ENCODE measurements at regions not wholly inside any gene's neighbourhood (a gene's known extent, or its start where the extent isn't known, plus 50 kb on each side); places are given as distances from the start of the nearest gene placed in this dataset.

DNA sequence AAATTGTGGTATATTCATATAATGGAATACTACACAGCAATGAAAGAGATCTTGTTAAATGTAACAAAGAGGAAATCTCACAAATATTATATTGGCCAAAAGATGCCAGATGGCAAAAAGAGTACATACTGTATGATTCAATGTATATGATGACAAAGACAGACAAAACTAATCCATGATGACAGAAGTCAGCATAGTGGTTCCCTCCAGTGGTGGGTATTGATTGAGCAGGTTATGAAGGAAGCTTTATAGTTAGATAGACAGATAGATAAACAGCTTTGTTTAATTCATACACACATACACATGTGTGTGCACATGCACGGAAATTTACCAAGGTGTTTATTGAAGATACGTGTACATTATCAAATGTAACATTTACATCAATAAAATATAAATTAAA, 74.4 kb upstream of the SMIM36 start:
- H3K9me3 Mint-ChIP-seq (ENCODE audit: unreplicated experiment) = no peaks in the 10 kb centered on the region
- ChIA-PET POLR2A (no interaction called here), CTCF (no interaction called here)
- H3K27ac Mint-ChIP-seq (ENCODE audit: low read depth, unreplicated experiment) = no peak overlapping the region
- no peak for DNase-seq (ENCODE audit: unreplicated experiment)
- no peaks in the 10 kb centered on the region for H3K36me3 Mint-ChIP-seq (ENCODE audit: insufficient read depth, unreplicated experiment)
- intact Hi-C loops (cut with micrococcal nuclease) = loop anchor here (1.0 to 5.0 kb wide), 3 partner anchors 38 to 187 kb away; no protein-coding TSS in a partner anchor
- no TSS peak for BruUV-seq (replicated peaks)
- TF ChIP-seq, protein P1, sequence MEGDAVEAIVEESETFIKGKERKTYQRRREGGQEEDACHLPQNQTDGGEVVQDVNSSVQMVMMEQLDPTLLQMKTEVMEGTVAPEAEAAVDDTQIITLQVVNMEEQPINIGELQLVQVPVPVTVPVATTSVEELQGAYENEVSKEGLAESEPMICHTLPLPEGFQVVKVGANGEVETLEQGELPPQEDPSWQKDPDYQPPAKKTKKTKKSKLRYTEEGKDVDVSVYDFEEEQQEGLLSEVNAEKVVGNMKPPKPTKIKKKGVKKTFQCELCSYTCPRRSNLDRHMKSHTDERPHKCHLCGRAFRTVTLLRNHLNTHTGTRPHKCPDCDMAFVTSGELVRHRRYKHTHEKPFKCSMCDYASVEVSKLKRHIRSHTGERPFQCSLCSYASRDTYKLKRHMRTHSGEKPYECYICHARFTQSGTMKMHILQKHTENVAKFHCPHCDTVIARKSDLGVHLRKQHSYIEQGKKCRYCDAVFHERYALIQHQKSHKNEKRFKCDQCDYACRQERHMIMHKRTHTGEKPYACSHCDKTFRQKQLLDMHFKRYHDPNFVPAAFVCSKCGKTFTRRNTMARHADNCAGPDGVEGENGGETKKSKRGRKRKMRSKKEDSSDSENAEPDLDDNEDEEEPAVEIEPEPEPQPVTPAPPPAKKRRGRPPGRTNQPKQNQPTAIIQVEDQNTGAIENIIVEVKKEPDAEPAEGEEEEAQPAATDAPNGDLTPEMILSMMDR (IDR thresholded peaks at IDR 0.05; ENCODE audit: unreplicated experiment) = peak; percentile 16
- H3K4me1 Mint-ChIP-seq (ENCODE audit: insufficient read depth, unreplicated experiment) = peaks cover 25% of the 10 kb centered on the region
- no peak overlapping the region for H3K4me3 Mint-ChIP-seq (ENCODE audit: unreplicated experiment)
- no peaks in the 10 kb centered on the region for H3K27me3 Mint-ChIP-seq (ENCODE audit: insufficient read depth, unreplicated experiment)

DNA sequence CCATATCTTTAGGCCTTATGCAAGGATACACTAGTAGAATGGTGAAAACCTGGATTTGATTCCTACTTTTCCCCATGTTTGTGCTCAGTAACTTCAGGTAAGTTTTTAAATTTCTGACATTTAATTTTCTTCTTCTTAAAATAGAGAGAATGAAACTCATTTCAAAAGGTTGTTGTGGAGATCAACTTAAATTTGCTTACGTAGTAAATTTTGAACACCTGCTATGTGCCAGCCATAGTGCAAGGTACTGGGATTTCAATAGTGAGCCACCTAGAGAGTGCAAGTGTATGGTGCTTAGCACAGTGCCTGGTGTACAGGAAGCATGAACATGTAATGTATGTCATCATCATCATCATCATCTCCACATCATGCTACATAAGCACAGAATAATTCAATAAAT, 73.6 kb upstream of the SMIM36 start:
- H3K36me3 Mint-ChIP-seq (ENCODE audit: insufficient read depth, unreplicated experiment) = no peaks in the 10 kb centered on the region
- POLR2A ChIA-PET = no interaction called here
- no TSS peak for BruUV-seq (replicated peaks)
- CTCF ChIA-PET = interaction anchor here (1.5 kb wide), 1 partner anchor 17 kb away, joined by 5 read pairs; no protein-coding TSS in a partner anchor
- no peak for DNase-seq (ENCODE audit: unreplicated experiment)
- intact Hi-C loops (cut with micrococcal nuclease) = loop anchor here (1.0 to 5.0 kb wide), 3 partner anchors 38 to 187 kb away; no protein-coding TSS in a partner anchor
- TF ChIP-seq, protein P1 (IDR thresholded peaks at IDR 0.05; ENCODE audit: unreplicated experiment) = no peak
- H3K27me3 Mint-ChIP-seq (ENCODE audit: insufficient read depth, unreplicated experiment) = no peaks in the 10 kb centered on the region
- no peak overlapping the region for H3K4me3 Mint-ChIP-seq (ENCODE audit: unreplicated experiment)
- H3K9me3 Mint-ChIP-seq (ENCODE audit: unreplicated experiment) = no peaks in the 10 kb centered on the region
- no peak overlapping the region for H3K27ac Mint-ChIP-seq (ENCODE audit: low read depth, unreplicated experiment)
- peaks cover 25% of the 10 kb centered on the region for H3K4me1 Mint-ChIP-seq (ENCODE audit: insufficient read depth, unreplicated experiment)

DNA sequence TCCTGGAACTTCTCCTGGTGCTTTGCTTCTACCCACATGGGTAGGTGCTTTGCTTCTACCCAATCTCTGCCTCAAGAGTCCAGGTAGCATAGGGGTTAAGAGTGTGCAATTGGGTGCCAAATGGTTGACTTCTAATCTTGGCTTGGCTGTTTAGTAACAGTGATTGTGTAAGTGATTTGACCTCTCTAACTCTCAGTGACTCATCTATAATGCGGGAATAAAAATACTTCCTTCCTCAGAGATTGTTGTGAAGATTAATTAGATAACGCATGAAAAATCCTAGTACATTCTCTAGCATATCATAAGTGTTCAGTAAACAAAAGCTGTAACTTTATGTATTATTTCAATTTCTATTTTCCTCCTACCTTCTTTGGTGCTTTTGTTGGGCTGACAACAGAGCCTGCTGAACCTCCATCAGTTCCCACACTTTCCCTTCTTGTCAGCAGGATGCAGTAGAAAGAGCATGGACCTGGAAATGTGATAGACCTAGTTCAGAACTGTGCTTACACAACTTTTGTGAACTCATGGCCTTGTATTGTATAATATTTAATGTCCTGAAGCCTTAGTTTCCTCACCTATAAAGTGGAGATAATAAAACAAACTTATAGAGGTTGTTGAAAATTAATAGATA, 72.9 kb upstream of the SMIM36 start:
- intact Hi-C loops (cut with micrococcal nuclease) = no loop called here
- H3K4me3 Mint-ChIP-seq (ENCODE audit: unreplicated experiment) = no peak overlapping the region
- DNase-seq (ENCODE audit: unreplicated experiment) = peak; percentile 75
- CTCF ChIA-PET = interaction anchor here (0.6 to 1.5 kb wide), 2 partner anchors 18 to 70 kb away, joined by 3 to 5 read pairs; no protein-coding TSS in a partner anchor
- H3K9me3 Mint-ChIP-seq (ENCODE audit: unreplicated experiment) = no peaks in the 10 kb centered on the region
- no peak overlapping the region for H3K27ac Mint-ChIP-seq (ENCODE audit: low read depth, unreplicated experiment)
- BruUV-seq (replicated peaks) = no TSS peak
- TF ChIP-seq, protein P1 (IDR thresholded peaks at IDR 0.05; ENCODE audit: unreplicated experiment) = no peak
- peaks cover 25% of the 10 kb centered on the region for H3K4me1 Mint-ChIP-seq (ENCODE audit: insufficient read depth, unreplicated experiment)
- no peaks in the 10 kb centered on the region for H3K27me3 Mint-ChIP-seq (ENCODE audit: insufficient read depth, unreplicated experiment)
- no peaks in the 10 kb centered on the region for H3K36me3 Mint-ChIP-seq (ENCODE audit: insufficient read depth, unreplicated experiment)
- POLR2A ChIA-PET = interaction anchor here (0.6 kb wide), 1 partner anchor 138 kb away, joined by 4 read pairs; no protein-coding TSS in a partner anchor

DNA sequence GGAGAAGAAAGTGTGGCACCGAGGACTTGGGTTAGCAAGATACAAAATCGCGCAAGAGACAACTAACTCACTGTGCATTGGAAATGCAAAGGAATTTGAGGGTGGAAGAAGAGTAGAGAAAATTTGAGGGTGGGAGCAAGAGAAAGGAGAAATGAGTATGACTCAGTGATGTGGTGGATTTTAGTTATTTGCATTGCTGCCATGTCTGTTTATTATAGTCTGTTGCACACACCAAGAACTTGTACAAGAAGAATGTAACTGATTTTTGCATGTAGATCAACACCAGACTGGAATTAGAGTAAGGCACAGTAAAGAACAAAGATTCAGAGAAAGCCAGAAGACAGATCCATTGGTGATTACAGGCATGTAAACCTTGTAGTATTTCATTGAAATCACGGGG, 71.6 kb upstream of the SMIM36 start:
- ChIA-PET POLR2A (no interaction called here), CTCF (interaction anchor here (0.5 kb wide), 1 partner anchor 27 kb away, joined by 3 read pairs; no protein-coding TSS in a partner anchor)

More for the DNA sequence above, 71.6 kb upstream of the SMIM36 start:
- intact Hi-C loops (cut with micrococcal nuclease) = no loop called here
- Mint-ChIP-seq H3K4me3 (ENCODE audit: unreplicated experiment) (no peak overlapping the region), H3K36me3 (ENCODE audit: insufficient read depth, unreplicated experiment) (no peaks in the 10 kb centered on the region), H3K27me3 (ENCODE audit: insufficient read depth, unreplicated experiment) (no peaks in the 10 kb centered on the region), H3K9me3 (ENCODE audit: unreplicated experiment) (no peaks in the 10 kb centered on the region), H3K27ac (ENCODE audit: low read depth, unreplicated experiment) (no peak overlapping the region), H3K4me1 (ENCODE audit: insufficient read depth, unreplicated experiment) (peaks cover 21% of the 10 kb centered on the region)
- BruUV-seq (replicated peaks) = no TSS peak
- TF ChIP-seq, protein P1 (IDR thresholded peaks at IDR 0.05; ENCODE audit: unreplicated experiment) = no peak
- no peak for DNase-seq (ENCODE audit: unreplicated experiment)
